ENCODE measurements at regions not wholly inside any gene's neighbourhood (a gene's known extent, or its start where the extent isn't known, plus 50 kb on each side); places are given as distances from the start of the nearest gene placed in this dataset.

DNA sequence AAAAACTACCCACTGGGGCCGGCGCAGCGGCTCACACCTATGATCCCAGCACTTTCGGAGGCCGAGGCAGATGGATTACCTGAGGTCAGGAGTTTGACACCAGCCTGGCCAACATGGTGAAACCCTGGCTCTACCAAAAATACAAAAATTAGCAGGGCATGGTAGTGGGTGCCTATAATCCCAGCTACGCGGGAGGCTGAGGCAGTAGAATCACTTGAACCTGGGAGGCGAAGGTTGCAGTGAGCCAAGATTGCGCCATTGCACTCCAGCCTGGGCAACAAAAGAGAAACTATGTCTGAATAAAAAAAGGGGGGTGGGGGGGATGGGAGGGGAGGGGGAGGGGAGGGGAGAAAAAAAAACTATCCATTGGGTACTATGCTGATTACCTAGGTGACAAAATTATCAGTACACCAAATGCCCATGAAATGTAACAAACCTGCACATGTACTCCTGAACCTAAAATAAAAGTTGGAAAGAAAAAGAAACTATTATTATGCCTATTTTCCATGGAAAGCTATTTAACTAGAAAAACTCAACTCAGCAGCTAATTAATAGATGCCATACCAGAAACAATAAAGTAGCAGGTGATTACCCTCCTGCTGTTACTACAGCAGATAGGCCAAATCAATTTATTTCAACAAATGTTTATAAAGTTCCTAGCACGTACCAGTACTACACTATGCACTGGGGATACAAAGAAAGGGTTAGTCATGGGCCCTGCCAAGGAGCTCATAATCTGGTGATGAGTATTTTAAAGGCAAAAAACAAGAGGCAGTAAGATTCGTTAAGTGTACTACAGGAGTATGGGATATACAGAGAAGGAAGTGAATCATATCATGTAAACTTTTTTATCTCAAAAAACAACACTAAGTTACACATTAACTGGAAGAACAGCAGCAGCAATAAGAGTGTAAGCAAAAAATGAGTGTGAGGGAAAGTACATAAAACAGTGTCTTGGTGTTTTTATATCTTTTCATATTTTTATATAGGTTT is 112.8 kb upstream of the SLC39A10 start (continued):
- TF ChIP-seq ZNF652 (CRISPR knock-in tag; IDR thresholded peaks at IDR 0.05; ENCODE audit: borderline replicate concordance, low read depth) (0 out of 2 replicates have a peak, but pooled peaks have one; percentile 30), FOXJ3 (CRISPR knock-in tag; IDR thresholded peaks at IDR 0.05; ENCODE audit: borderline replicate concordance) (peak; percentile 30; the same call in 1 of the 2 replicates), FOXP1 (IDR thresholded peaks at IDR 0.05) (peak; percentile 54; the same call in 1 of the 2 replicates), FOXP1 (CRISPR knock-in tag; IDR thresholded peaks at IDR 0.05) (peak; percentile 93), RFXANK (CRISPR knock-in tag; IDR thresholded peaks at IDR 0.05) (no peak), KLF16 (CRISPR knock-in tag; IDR thresholded peaks at IDR 0.05) (0 out of 4 replicates have a peak, but pooled peaks of 1 of the 2 experiments have one; percentile 35), HNF1A (IDR thresholded peaks at IDR 0.05; ENCODE audit: low read depth) (peak; percentile 92), HNF1A (CRISPR knock-in tag; IDR thresholded peaks at IDR 0.05; ENCODE audit: borderline replicate concordance) (peak; percentile 75; the same call in 1 of the 2 replicates), FOXA3 (CRISPR knock-in tag; IDR thresholded peaks at IDR 0.05) (peak; percentile 80), EED (CRISPR knock-in tag; IDR thresholded peaks at IDR 0.05) (no peak)
- TF ChIP-seq, protein P1, sequence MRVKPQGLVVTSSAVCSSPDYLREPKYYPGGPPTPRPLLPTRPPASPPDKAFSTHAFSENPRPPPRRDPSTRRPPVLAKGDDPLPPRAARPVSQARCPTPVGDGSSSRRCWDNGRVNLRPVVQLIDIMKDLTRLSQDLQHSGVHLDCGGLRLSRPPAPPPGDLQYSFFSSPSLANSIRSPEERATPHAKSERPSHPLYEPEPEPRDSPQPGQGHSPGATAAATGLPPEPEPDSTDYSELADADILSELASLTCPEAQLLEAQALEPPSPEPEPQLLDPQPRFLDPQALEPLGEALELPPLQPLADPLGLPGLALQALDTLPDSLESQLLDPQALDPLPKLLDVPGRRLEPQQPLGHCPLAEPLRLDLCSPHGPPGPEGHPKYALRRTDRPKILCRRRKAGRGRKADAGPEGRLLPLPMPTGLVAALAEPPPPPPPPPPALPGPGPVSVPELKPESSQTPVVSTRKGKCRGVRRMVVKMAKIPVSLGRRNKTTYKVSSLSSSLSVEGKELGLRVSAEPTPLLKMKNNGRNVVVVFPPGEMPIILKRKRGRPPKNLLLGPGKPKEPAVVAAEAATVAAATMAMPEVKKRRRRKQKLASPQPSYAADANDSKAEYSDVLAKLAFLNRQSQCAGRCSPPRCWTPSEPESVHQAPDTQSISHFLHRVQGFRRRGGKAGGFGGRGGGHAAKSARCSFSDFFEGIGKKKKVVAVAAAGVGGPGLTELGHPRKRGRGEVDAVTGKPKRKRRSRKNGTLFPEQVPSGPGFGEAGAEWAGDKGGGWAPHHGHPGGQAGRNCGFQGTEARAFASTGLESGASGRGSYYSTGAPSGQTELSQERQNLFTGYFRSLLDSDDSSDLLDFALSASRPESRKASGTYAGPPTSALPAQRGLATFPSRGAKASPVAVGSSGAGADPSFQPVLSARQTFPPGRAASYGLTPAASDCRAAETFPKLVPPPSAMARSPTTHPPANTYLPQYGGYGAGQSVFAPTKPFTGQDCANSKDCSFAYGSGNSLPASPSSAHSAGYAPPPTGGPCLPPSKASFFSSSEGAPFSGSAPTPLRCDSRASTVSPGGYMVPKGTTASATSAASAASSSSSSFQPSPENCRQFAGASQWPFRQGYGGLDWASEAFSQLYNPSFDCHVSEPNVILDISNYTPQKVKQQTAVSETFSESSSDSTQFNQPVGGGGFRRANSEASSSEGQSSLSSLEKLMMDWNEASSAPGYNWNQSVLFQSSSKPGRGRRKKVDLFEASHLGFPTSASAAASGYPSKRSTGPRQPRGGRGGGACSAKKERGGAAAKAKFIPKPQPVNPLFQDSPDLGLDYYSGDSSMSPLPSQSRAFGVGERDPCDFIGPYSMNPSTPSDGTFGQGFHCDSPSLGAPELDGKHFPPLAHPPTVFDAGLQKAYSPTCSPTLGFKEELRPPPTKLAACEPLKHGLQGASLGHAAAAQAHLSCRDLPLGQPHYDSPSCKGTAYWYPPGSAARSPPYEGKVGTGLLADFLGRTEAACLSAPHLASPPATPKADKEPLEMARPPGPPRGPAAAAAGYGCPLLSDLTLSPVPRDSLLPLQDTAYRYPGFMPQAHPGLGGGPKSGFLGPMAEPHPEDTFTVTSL (CRISPR knock-in tag; IDR thresholded peaks at IDR 0.05; ENCODE audit: borderline replicate concordance), result peak; percentile 80; the same call in 1 of the 2 replicates
- TF ChIP-seq, protein P2, sequence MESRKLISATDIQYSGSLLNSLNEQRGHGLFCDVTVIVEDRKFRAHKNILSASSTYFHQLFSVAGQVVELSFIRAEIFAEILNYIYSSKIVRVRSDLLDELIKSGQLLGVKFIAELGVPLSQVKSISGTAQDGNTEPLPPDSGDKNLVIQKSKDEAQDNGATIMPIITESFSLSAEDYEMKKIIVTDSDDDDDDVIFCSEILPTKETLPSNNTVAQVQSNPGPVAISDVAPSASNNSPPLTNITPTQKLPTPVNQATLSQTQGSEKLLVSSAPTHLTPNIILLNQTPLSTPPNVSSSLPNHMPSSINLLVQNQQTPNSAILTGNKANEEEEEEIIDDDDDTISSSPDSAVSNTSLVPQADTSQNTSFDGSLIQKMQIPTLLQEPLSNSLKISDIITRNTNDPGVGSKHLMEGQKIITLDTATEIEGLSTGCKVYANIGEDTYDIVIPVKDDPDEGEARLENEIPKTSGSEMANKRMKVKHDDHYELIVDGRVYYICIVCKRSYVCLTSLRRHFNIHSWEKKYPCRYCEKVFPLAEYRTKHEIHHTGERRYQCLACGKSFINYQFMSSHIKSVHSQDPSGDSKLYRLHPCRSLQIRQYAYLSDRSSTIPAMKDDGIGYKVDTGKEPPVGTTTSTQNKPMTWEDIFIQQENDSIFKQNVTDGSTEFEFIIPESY (CRISPR knock-in tag; IDR thresholded peaks at IDR 0.05), result peak; percentile 60; the same call in 1 of the 2 replicates
- TF ChIP-seq, protein P3, sequence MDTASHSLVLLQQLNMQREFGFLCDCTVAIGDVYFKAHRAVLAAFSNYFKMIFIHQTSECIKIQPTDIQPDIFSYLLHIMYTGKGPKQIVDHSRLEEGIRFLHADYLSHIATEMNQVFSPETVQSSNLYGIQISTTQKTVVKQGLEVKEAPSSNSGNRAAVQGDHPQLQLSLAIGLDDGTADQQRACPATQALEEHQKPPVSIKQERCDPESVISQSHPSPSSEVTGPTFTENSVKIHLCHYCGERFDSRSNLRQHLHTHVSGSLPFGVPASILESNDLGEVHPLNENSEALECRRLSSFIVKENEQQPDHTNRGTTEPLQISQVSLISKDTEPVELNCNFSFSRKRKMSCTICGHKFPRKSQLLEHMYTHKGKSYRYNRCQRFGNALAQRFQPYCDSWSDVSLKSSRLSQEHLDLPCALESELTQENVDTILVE (CRISPR knock-in tag; IDR thresholded peaks at IDR 0.05), result no peak; the same call in 1 of the 2 replicates
